ENCODE measurements at regions not wholly inside any gene's neighbourhood (a gene's known extent, or its start where the extent isn't known, plus 50 kb on each side); places are given as distances from the start of the nearest gene placed in this dataset.

- DNase-seq (ENCODE audit: extremely low spot score, unreplicated experiment), result no peak
These were observed 238.9 kb upstream of the LMO3 start for GRCh38 chr12:16844875-16845274.

DNA sequence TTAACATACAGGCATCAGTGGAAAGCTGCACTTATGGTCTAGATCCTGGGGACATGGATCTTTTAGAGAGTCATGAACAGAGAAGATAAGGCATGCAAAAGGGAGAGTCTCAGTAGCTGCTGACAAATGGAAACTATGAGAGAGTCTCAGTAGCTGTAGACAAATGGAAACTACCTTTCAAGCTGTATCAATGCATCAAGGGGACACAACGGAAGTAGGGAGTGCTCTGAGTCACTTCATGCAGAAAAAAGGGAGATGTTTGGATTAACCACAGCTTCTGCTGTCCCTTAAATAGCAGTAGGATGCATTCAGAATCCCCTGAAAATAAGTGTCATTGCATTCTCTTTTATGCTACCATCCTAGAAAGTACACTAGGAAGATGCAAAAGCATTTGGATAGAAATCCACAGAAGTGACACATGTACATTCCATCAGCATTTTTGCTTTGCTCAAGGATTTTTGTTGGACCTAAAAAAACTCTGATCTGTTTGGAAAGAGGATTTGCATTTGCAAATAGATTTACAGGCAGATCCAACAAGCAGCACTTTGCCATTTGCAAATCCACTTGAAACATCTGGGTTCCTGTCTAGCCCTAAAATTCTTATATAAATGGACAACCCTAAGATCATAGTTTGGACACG is 227.5 kb upstream of the LMO3 start:
- no peak for DNase-seq (ENCODE audit: extremely low spot score, unreplicated experiment)
- no peak overlapping the region for H3K27ac Mint-ChIP-seq
- H3K27me3 Mint-ChIP-seq, result peaks cover 6% of the 10 kb centered on the region
- H3K4me3 Mint-ChIP-seq, result no peak overlapping the region
- H3K9me3 Mint-ChIP-seq, result no peaks in the 10 kb centered on the region
- TF ChIP-seq CTCF (conservative IDR thresholded peaks at IDR 0.05), result no peak
- no peaks in the 10 kb centered on the region for H3K4me1 Mint-ChIP-seq (ENCODE audit: unreplicated experiment)
- peaks cover 4% of the 10 kb centered on the region for H3K36me3 Mint-ChIP-seq

More at GRCh38 chr12:16844875-16845274, 238.9 kb upstream of the LMO3 start:
- Mint-ChIP-seq H3K36me3 (no peaks in the 10 kb centered on the region), H3K27me3 (peaks cover 6% of the 10 kb centered on the region), H3K27ac (no peak overlapping the region), H3K4me1 (ENCODE audit: unreplicated experiment) (no peaks in the 10 kb centered on the region), H3K9me3 (no peaks in the 10 kb centered on the region), H3K4me3 (no peak overlapping the region)
- no peak for TF ChIP-seq CTCF (conservative IDR thresholded peaks at IDR 0.05)

- DNase-seq (ENCODE audit: extremely low spot score, unreplicated experiment), result no peak
- Mint-ChIP-seq H3K36me3 (peaks cover 3% of the 10 kb centered on the region), H3K4me3 (no peak overlapping the region), H3K4me1 (ENCODE audit: unreplicated experiment) (no peaks in the 10 kb centered on the region), H3K27ac (no peak overlapping the region), H3K9me3 (no peaks in the 10 kb centered on the region), H3K27me3 (peaks cover 3% of the 10 kb centered on the region)
- TF ChIP-seq CTCF (conservative IDR thresholded peaks at IDR 0.05), result no peak
These were observed 222.9 kb upstream of the LMO3 start for GRCh38 chr12:16828891-16829290.

DNA sequence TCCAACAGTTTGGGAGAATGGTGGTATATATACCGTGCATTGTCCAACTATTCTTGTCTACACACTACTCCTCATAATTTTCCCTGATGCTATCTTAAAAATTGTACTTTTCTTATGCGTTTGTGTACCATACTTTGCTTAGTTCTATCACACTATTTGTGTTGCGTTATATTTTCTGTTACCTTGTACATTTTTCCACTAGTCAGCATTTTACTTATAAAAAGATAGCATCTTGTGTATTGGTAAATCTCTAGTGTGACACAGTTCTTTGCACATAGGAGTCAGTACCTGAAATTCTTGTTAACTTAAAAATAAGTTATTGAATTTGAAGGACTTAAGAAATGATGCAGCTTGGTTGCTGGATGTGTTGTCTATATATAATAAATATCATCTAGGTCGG is 201.8 kb upstream of the LMO3 start:
- Mint-ChIP-seq H3K4me1 (ENCODE audit: unreplicated experiment) (no peaks in the 10 kb centered on the region), H3K4me3 (no peak overlapping the region), H3K27ac (no peak overlapping the region), H3K27me3 (peaks cover 3% of the 10 kb centered on the region), H3K9me3 (no peaks in the 10 kb centered on the region), H3K36me3 (no peaks in the 10 kb centered on the region)
- no peak for TF ChIP-seq CTCF (conservative IDR thresholded peaks at IDR 0.05)
- DNase-seq (ENCODE audit: extremely low spot score, unreplicated experiment), result no peak

DNA sequence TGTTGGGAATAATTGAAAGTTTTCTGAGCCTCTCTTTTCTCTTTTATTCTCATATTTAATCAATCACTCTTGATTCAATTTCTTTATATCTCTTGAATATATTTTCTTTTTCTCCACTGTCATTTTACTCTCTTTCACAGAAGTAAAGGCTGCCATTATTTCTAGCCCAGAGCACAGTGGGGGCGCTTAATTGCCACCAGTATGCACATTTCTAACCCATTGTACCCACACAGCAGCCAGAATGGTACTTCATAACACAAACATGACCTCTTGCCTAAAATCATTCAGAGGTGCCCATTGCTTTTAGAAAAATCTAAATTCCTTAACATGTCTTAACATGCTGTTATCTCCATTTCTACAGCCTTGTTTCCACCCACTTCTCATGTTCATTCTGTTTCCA is 190.2 kb upstream of the LMO3 start:
- Mint-ChIP-seq H3K27ac (no peak overlapping the region), H3K36me3 (no peaks in the 10 kb centered on the region), H3K4me3 (no peak overlapping the region), H3K9me3 (no peaks in the 10 kb centered on the region), H3K4me1 (ENCODE audit: unreplicated experiment) (no peaks in the 10 kb centered on the region), H3K27me3 (no peaks in the 10 kb centered on the region)
- TF ChIP-seq CTCF (conservative IDR thresholded peaks at IDR 0.05), result no peak
- DNase-seq (ENCODE audit: extremely low spot score, unreplicated experiment), result no peak
